ENCODE measurements at regions not wholly inside any gene's neighbourhood (a gene's known extent, or its start where the extent isn't known, plus 50 kb on each side); places are given as distances from the start of the nearest gene placed in this dataset.

- H2AFZ ChIP-seq (ENCODE audit: low read length): no peak overlapping the region
- H3K4me2 ChIP-seq (ENCODE audit: low read depth, low read length, poor library complexity, severe bottlenecking): no peak overlapping the region
- no peaks in the 10 kb centered on the region for H4K20me1 ChIP-seq (ENCODE audit: insufficient read depth, low read length, poor library complexity, severe bottlenecking)
- no peaks in the 10 kb centered on the region for H3K9me2 ChIP-seq (replicated peaks; ENCODE audit: low read depth, low read length)
- no peaks in the 10 kb centered on the region for H3K79me2 ChIP-seq (ENCODE audit: insufficient read depth, low read length)
- H3F3A ChIP-seq (ENCODE audit: low read depth): no peaks in the 10 kb centered on the region
- H3K9me3 ChIP-seq (ENCODE audit: insufficient read depth, low read depth, low read length): no peaks in the 10 kb centered on the region
- H3K27me3 ChIP-seq (ENCODE audit: insufficient read depth, low read length, poor library complexity, severe bottlenecking): no peaks in the 10 kb centered on the region
- no peak overlapping the region for H3K4me3 ChIP-seq (ENCODE audit: low read length, poor library complexity, severe bottlenecking)
- no peak for TF ChIP-seq CTCF (conservative IDR thresholded peaks at IDR 0.05; ENCODE audit: low read length)
- no peak for TF ChIP-seq EZH2phosphoT487 (IDR thresholded peaks at IDR 0.05; ENCODE audit: borderline replicate concordance)
- no peaks in the 10 kb centered on the region for H3K36me3 ChIP-seq (ENCODE audit: insufficient read depth, low read length)
- no peaks in the 10 kb centered on the region for H3K4me1 ChIP-seq (ENCODE audit: insufficient read depth, low read length, poor library complexity, severe bottlenecking)
- H3K9ac ChIP-seq (ENCODE audit: low read depth, low read length, poor library complexity, severe bottlenecking): no peak overlapping the region
Measured at GRCh38 chr2:126599062-126599461, 56.9 kb upstream of the GYPC start.

GRCh38 chr2:126600742-126601141 lies 55.2 kb upstream of the GYPC start:
- H3K27me3 ChIP-seq (ENCODE audit: insufficient read depth, low read length, poor library complexity, severe bottlenecking): no peaks in the 10 kb centered on the region
- TF ChIP-seq EZH2phosphoT487 (IDR thresholded peaks at IDR 0.05; ENCODE audit: borderline replicate concordance): no peak
- H3K9me2 ChIP-seq (replicated peaks; ENCODE audit: low read depth, low read length): no peaks in the 10 kb centered on the region
- H3K36me3 ChIP-seq (ENCODE audit: insufficient read depth, low read length): no peaks in the 10 kb centered on the region
- no peaks in the 10 kb centered on the region for H3F3A ChIP-seq (ENCODE audit: low read depth)
- no peak overlapping the region for H3K4me2 ChIP-seq (ENCODE audit: low read depth, low read length, poor library complexity, severe bottlenecking)
- H3K9me3 ChIP-seq (ENCODE audit: insufficient read depth, low read depth, low read length): 0 out of 2 replicates have a peak, but pooled peaks cover 5% of the 10 kb centered on the region
- H3K4me3 ChIP-seq (ENCODE audit: low read length, poor library complexity, severe bottlenecking): no peak overlapping the region
- H2AFZ ChIP-seq (ENCODE audit: low read length): no peak overlapping the region
- H3K9ac ChIP-seq (ENCODE audit: low read depth, low read length, poor library complexity, severe bottlenecking): no peak overlapping the region
- no peaks in the 10 kb centered on the region for H3K79me2 ChIP-seq (ENCODE audit: insufficient read depth, low read length)
- H3K4me1 ChIP-seq (ENCODE audit: insufficient read depth, low read length, poor library complexity, severe bottlenecking): no peaks in the 10 kb centered on the region
- H4K20me1 ChIP-seq (ENCODE audit: insufficient read depth, low read length, poor library complexity, severe bottlenecking): no peaks in the 10 kb centered on the region

- Histone ChIP-seq H3K9me2 (replicated peaks; ENCODE audit: low read depth, low read length) (no peaks in the 10 kb centered on the region), H3K9me3 (ENCODE audit: insufficient read depth, low read depth, low read length) (0 out of 2 replicates have a peak, but pooled peaks cover 5% of the 10 kb centered on the region), H3K4me2 (ENCODE audit: low read depth, low read length, poor library complexity, severe bottlenecking) (no peak overlapping the region), H3K27me3 (ENCODE audit: insufficient read depth, low read length, poor library complexity, severe bottlenecking) (no peaks in the 10 kb centered on the region), H3K9ac (ENCODE audit: low read depth, low read length, poor library complexity, severe bottlenecking) (no peak overlapping the region), H3K4me3 (ENCODE audit: low read length, poor library complexity, severe bottlenecking) (no peak overlapping the region), H3K4me1 (ENCODE audit: insufficient read depth, low read length, poor library complexity, severe bottlenecking) (no peaks in the 10 kb centered on the region), H3K36me3 (ENCODE audit: insufficient read depth, low read length) (no peaks in the 10 kb centered on the region), H3F3A (ENCODE audit: low read depth) (no peaks in the 10 kb centered on the region), H4K20me1 (ENCODE audit: insufficient read depth, low read length, poor library complexity, severe bottlenecking) (no peaks in the 10 kb centered on the region), H2AFZ (ENCODE audit: low read length) (no peak overlapping the region), H3K79me2 (ENCODE audit: insufficient read depth, low read length) (no peaks in the 10 kb centered on the region)
- TF ChIP-seq EZH2phosphoT487 (IDR thresholded peaks at IDR 0.05; ENCODE audit: borderline replicate concordance) (no peak), CTCF (conservative IDR thresholded peaks at IDR 0.05; ENCODE audit: low read length) (no peak)
Measured at GRCh38 chr2:126602334-126602733, 53.6 kb upstream of the GYPC start.

Data from Loucy (cell line).